HG03175 (cell line): ENCODE measurements at regions not wholly inside any gene's neighbourhood (a gene's known extent, or its start where the extent isn't known, plus 50 kb on each side); places are given as distances from the start of the nearest gene placed in this dataset.

Source experiments
- ATAC-seq: cut with Tn5 transposase; IDR thresholded peaks from one replicate; pipeline ENCODE4 v1.9.1; 2021; ENCODE audit warnings: mild to moderate bottlenecking, moderate library complexity; ENCODE audit not compliant: unreplicated experiment

DNA sequence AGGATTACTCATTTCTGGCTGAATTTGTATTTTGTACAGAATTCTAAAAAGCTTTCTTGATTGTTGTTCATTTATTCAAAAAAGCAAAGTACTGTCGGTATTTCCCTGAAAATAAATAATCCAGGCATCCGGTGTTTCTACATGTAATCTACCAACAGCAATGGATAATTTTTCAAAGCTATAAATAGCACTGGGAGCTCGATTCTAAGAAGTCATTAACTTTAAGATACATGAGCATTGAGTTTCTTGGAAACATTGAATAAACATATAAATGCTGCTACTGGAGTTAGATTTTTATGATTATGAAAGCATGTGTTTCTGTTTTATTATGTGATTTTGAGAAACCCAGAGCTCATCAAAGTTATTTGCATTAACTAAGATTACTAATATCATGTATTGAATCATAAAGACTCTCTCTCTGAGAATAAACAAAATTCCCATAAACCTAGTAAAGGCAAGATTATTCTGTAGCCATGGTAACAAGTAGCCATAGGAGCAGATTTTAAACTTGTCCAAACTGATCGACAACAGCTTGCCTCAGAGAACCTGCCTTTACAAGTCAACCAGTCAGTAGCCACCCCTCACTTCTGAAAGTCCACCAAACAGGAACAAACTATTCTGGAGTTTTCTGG is 197.0 kb downstream of the DRD1 start:
- ATAC-seq = no peak

DNA sequence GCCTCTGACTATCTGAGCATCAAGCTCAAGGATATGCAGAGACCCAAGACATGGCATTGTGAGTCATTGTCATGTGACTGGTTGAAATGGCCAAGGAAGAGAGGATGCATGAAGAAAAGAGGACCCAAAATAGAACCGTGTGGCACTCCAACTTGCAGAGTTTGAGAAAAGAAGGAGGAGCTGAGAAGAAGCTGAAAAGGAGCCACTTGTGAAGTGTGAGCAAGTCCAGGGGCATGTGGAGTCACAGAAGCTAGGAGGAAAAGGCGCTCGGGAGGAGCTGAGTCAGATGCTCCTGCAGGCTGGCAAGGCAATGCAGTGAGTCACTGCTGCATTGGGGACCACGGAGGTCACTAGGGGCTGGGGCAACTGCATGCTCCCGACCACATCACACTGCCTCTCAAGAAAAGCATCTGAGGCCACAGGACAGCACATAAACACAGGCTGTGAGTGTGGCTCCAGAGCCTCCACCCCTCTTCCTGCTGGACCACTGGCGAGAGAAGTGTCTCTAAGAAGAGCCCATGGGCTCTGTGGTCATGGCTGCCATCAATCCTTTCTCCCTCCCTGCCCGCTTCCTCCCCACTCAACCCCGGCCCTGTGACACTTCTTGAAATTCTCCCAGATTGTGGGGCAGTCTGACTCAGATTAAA is 197.6 kb downstream of the DRD1 start:
- ATAC-seq = no peak

DNA sequence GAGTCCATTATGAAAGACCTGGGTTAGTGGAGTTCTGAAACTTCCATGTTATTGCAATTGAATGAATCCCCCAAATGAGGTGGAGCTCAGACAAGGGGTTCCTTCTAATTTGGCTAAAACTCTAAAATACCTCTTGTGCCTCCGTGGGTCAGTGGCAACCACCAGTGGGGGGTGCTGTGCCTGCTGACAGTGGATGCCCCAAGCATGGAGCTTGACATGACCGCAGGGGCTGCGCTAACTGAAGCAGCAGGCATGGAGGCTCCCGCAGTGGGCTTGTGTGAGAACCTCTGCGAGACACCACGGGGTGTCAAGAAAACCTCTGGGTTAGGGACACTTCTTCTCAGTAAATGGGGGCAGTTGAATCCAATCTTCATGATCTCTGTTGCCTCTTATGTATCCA is 200.5 kb downstream of the DRD1 start:
- no peak for ATAC-seq

DNA sequence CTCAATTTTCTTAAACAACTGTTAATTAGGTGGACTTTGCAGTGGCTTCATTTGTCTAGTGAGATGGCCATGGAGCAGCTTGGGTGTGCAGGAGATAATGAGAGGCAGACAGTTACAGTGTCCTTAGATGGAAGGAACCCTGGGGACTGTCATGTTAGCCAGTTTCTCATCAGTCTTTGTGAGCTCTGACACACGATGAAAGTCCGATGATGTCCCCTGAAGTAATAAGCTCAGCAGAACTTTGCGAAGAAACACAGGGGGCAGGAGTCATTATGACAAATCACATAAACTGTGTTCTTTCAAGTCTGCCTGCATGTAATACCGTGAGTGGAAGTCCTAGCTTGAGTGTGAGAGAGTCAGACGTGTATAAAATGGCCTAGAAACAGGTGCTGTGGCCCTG is 201.8 kb downstream of the DRD1 start:
- no peak for ATAC-seq

DNA sequence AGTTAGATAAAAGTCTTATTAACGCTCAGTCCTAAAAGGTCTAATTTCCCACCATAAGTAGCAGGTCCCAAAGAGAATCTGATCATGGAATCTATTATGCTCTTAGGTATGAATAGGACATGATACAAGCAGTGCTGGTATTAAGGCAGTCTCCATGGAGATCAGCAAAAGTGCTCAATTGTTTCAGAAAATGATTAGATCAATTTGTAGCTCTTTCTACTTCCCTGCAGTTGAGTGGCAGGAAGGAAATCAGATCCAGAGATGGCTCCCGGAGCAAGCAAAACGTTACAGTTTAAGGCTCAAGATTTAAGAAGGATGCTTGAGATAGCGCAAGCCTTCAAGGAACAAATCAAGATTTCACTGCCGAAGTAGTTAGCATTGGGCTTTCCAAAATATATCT is 205.7 kb downstream of the DRD1 start:
- no peak for ATAC-seq

DNA sequence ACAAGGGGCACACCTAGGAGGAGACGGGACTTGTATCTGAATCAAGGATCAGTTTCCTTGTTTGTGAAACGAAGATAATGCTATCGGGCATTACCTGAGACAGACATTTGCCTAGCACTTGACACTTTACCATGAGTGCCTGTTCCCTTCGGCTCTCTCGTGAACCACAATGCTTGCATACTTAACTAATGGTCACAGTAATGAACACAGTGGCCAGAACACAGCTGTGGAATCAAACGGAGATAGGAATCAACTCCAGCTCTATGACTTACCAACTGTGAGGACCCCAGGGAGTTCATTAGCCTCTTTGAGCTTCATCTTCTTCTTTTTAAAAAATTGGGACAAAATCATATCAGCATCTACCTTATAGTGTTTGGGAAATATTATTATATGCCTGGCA is 207.8 kb downstream of the DRD1 start:
- ATAC-seq = no peak

DNA sequence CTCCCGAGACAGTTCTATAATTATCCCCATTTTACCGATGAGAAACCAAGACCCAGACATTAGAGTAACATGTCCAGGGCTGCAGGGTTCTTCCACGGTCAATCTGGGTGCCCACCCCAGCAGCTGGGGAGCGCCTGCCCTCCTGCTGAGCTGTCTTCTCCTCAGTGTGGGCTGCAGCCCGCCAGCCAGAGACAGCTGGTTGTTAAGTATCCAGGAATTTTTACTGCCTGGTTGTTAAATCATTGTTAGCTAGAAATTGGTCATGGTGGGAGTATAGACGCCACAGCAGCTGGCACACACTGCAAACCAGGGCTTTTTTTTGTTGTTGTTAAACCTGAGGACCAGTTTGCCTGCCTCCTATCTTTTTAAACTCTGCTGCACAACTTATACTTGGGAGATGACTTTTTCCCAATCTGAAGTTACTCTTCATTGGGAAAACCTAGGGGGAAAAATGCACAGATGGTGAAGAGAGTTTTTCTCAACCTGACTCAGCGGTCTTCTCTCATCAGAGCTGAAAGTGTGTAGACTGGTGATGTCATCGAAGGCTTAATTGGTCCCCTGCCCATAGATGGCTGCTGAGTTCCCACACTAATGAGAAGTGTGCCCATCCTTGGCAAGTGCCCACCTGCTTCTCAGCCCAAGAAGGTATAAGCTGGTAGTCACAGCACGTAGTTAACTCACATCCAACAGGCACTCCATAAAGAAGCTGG is 208.6 kb downstream of the DRD1 start:
- ATAC-seq = no peak

DNA sequence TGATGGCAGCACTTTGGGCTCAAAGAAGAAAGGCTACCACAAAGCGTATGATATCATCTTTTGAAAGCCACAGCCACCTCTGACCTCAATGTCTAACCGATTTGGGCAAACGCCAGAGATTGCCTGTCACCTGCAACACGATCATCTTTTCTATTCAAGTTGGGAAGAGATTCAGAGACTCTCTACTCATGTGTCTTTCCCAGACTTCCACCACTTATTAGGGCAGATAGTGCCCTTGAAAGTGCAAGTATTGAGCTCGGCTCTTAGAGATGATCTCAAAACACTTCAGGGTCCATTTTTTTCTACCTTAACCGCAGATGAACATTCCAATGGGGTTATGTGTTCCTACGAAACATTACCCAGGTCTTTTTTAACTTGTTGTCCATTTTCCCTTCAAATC is 213.7 kb downstream of the DRD1 start:
- no peak for ATAC-seq

DNA sequence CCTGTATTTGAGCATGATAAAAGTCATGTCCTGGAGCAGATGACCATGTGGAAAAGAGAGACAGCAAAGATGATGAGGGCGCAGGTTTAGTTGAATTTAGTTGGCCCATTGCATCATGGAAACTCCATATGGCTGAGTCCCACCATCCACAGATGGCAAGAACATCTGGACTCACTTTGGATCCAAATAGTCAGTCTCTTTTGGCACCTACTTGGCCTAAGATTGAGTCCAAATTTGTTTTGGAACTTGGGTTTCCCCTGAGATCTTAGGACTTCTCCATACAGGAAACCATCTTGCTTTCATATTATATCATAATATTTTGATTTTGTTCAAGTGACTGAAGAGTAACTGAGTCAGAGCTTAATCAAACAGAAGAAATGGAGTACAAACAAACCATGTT is 217.5 kb downstream of the DRD1 start:
- ATAC-seq = no peak

DNA sequence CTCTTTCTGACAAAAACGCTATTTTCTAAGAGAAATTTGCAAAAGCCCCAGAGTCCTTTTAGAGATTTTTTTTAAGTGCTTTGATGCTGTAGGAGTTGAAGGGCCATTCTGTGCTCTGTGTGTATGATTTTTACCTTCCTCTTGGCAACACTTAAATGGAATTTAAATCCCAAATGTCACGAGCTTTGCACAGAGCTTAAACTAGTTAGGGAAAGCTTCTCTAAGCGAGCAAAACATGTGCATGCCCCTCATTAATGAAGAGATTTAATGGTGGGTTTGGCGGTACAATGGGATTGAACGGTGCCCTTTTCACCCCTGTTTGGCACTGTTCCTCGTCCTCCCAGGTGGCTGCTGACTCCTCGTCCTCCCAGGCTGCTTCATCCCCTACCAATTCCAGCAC is 220.7 kb downstream of the DRD1 start:
- ATAC-seq = no peak

DNA sequence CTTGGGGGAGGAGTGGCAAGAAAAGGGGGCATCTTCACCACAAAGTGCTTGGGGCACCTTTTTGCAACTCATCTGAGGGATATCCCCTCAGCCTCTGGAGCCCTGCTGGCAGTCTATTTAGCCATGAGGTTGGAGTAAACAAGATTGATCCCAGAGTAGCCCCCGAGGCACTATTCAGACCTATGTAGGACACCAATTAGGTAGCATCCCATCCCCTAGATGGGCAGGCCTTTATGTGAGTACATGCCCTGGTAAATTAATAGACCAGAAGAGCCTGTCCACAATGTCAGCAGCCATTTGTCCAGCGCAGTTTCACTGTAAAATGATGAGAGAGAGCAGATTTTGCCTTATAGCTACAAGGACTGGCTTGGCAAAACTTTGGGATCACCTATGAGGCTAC is 221.4 kb downstream of the DRD1 start:
- no peak for ATAC-seq

DNA sequence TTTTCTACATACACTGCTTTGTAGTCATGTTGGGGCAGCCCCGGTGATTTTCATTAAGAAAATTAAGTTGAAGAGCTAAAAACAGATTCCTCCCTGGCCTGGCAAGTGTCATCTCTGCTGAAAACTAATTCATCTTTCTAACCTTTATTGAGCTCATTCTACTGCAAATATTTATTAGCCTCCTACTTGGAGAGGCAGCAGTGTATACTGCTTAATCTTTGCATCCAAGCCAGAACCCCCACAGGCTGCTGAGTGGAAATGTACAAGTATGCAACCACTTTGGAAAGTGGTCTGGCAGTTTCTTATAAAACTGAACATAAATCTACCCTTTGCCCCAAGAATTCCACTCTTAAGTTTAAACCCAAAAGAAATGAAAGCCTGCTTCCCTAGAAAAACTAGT is 223.4 kb downstream of the DRD1 start:
- ATAC-seq = no peak

DNA sequence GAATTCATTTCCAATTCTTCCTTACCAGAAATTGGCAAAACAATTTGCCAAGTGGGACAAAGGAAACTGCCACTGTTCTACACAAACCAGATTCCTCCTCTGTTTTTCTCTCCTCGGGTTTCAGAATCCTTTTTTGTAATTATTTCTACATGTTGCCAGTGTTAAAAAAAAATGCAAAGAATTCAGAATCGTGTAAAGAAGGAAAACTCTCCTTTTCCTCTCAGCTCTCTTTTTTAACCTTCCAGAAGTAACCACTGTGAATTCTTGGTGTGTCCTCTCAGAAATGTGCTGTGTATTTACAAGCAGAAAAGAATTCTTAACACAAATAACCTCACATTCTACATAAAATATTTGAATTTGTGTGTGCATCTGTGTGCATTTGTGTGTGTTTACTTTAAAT is 224.6 kb downstream of the DRD1 start:
- ATAC-seq = no peak

DNA sequence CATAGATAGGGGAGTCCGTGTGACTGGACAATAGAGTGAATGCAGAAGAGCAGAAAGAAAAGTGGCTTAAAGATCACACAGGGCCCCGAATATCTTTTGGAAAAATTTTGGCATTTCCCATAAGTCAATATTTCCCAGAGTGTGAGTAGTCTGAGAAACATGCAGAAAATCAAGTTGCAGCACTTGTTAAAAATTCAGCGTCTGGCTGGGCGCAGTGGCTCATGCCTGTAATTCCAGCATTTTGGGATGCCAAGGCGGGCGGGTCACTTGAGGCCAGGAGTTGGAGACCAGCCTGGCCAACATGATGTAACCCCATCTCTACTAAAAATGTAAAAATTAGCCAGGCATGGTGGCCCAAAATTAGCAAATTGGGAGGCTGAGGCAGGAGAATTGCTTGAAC is 227.0 kb downstream of the DRD1 start:
- ATAC-seq = no peak

DNA sequence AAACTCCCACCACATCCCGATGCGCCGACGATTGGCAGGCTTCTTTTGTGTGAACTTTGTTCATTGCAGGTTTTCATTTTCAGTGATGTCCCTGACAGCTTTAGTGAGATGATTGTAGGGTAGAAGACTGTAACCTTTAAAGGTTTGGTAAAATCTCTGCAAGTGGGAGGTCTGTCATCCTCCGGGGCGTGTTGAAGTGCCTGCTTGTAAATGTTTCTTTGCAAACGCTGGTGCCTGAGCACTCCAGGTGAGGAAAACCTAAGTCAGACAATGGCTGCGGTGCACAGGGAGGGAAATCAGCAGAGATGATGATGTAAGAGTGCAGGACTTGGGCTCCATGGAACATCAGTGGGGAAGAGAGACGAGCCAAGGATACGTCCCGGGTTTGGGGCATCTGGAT is 228.1 kb downstream of the DRD1 start:
- ATAC-seq = no peak

DNA sequence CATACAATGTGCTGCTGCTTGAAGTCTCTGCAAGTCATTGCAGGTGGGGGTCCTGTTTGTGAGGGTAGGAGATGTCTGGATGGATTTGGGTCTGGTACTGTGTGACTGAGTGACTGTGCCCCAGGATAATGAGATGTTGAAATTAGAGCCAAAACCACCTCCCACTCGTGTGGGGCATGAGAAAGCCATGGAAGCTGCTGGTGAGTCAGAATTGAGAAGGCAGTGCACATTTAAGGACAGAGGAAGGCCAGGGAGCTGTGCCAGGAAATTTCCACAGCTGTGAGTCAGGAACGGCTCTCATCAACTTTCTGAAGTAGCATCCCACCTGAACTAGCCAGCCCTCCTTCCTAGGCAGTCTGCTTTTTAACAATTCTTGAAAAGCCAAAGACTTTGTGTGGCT is 229.8 kb downstream of the DRD1 start:
- ATAC-seq = no peak

DNA sequence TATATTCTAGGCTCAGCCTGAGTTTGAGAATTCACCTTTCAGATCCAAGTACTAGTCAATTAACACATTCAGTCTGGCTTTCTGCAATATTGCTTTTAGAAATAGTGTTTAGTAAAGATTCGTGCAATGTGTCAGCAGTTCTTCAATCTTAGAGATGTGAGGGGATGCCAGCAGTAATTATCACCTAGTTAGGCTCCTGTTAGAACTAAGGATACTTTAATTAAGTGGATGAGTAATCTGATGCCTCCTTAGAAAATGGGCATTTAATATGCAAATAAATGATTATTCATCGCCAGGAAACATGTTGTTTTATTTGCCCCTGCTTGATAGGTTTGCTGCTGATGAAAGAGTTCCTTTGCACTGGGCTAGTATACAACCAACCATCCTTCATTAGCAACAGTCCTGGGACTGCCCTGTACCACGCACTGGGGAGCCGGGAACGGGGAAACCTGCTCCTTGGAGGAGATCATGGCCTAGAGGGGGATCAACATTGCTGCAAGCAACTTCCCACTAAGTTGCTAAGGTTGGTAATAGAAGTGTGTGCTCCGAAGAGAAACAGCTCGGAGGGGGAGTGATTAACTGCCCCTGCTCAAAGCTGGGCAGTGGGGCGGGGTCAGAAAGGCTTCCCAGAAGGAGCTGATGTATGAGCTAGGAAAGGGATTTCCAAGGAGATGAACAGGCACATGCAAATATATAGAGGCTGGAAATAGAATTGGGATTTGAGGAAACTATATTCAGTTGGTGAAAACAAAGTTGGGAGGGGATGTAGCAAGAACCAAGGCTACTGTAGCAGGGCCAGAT is 231.8 kb downstream of the DRD1 start:
- ATAC-seq = no peak

DNA sequence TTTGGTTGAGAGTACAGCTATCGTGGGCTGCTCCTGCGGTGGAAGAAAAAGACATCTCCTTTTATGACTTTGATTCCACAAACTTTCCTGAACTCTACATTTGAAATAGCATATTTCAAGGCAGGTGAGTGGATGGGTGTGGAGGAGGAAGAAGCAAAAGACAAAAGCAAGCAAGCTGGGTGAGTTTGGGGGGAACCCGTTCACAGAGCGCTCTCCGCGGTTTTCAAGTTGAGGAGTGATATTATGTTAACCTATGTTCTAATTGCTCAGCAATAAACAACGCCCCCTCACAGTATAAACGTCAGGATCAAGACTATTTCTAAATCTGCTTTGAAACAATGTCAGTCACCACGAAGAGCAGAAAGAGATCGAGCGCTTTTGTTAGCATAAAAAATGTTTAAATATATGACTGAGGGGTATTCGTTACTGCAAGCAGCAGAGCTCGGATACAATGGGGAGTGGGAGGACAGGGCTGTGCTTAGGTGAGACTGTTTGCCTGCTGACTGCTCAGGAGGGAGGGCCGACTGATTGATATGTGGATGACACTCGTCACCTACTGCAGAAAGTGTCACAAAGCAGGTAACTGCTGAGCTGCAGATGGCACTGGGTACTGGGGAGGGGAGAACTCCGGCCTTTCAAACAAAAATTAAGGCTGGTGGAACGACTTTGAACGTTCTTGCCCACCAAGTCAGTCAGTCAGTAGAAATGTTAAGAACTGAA is 236.5 kb downstream of the DRD1 start:
- no peak for ATAC-seq

DNA sequence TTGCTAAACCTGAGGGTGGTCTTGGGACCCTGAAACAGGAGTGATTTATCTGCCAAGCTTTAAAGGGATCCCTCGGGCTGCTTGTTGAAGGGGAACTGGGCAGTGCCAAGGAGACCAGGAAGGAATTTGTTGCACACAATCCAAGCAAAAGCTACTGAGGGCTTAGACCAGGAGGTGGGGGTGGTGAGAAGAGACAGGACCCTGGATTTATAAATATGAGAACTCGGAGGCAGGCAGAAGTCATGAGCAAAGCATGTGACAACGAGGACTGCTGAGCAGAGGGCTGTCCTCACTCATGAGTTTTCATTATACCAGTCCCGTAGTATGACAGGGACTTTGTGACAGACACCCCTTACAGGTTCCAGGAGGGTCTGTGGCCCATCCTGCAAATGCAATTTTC is 237.3 kb downstream of the DRD1 start:
- no peak for ATAC-seq

DNA sequence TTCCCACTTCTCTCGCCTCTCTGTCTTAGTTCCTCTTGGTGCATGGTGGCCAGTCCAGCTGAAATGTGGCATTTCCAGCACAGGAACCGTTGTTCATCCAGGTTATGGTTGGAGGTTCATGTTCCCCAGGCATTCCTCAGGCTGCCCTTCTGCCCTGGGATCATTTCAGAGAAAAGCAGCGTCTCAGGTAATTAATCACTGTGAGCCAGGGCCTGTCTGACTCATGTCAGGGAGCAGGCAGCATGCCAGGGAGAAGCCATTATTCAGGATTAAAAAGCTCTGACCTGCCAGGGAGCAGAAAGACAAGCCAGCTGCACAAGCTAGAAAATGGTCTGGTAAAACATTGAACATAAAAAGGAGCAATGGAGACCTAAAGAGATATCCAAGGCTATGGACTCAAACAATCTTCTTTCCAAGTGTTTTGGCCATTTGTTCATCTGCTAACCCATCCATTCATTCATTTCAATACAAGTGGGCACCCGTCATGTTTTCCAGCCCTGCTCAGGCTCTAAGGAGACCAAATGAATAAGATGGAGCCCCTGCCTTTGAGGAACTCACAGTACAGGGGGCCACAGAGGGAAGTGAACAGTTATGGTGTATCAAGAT is 241.4 kb downstream of the DRD1 start:
- no peak for ATAC-seq

DNA sequence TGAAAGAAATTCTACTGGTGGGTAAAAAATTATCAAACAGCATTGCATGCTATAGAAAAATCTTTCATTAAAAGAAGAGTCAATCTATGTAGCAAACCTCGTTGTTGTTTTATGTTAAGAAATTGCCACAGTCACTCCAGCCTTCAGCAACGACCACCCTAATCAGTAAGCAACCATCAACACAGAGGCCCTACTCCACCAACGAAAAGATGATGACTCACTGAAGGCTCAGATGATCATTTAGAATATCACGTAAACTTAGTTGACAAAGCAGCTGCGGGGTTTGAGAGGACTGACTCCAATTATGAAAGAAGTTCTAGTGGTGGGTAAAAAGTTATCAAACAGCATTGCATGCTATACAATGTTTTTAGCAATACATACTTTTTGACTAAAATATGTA is 242.6 kb downstream of the DRD1 start:
- ATAC-seq = no peak
